IPS DF 4.7 (cell line): ENCODE measurements at regions not wholly inside any gene's neighbourhood (a gene's known extent, or its start where the extent isn't known, plus 50 kb on each side); places are given as distances from the start of the nearest gene placed in this dataset.

Experiments used
- DNase-seq: peaks from one replicate; pipeline ENCODE4 v3.0.0-alpha.2; 2013; ENCODE audit warnings: low spot score; ENCODE audit errors: extremely low read depth

GRCh38 chr17:12584727-12585126 lies 81.0 kb upstream of the MYOCD start:
- no peak for DNase-seq

GRCh38 chr17:12588531-12588930 lies 77.2 kb upstream of the MYOCD start:
- DNase-seq = no peak

- DNase-seq = no peak
Measured at GRCh38 chr17:12590417-12590816, 75.3 kb upstream of the MYOCD start.

- no peak for DNase-seq
Measured at GRCh38 chr17:12591021-12591735, 74.5 kb upstream of the MYOCD start.

GRCh38 chr17:12592941-12593340 lies 72.7 kb upstream of the MYOCD start:
- no peak for DNase-seq

- DNase-seq = no peak
Measured at GRCh38 chr17:12596961-12597360, 68.7 kb upstream of the MYOCD start.

- DNase-seq = no peak
Measured at GRCh38 chr17:12597895-12598294, 67.8 kb upstream of the MYOCD start.

GRCh38 chr17:12599186-12599920 lies 66.3 kb upstream of the MYOCD start:
- no peak for DNase-seq

GRCh38 chr17:12600349-12600748 lies 65.3 kb upstream of the MYOCD start:
- DNase-seq = no peak

GRCh38 chr17:12603566-12603965 lies 62.1 kb upstream of the MYOCD start:
- no peak for DNase-seq

- no peak for DNase-seq
Measured at GRCh38 chr17:12605222-12605621, 60.5 kb upstream of the MYOCD start.

- no peak for DNase-seq
Measured at GRCh38 chr17:12613566-12613965, 52.1 kb upstream of the MYOCD start.
